ENCODE measurements at regions not wholly inside any gene's neighbourhood (a gene's known extent, or its start where the extent isn't known, plus 50 kb on each side); places are given as distances from the start of the nearest gene placed in this dataset.

DNA sequence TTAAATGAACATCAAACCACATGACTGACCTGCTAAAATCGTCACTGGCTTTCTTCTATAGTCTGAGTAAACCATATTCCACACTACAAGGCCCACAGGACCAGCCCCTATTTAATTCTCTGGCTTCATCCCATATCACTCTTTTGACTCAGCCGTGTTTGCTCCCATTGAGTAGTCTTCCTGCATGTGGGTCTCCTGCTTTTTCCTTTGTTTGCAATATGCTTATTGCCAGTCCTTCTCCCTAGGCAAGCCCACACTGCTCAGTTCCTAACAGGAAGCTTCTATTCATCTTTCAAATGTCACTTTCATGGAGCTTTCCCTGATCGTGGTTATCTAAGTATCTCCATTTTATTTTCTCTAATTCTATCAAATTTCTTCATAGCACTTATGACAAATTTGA is 329.6 kb downstream of the RAPGEF2 start (continued):
- TF ChIP-seq EP300 (IDR thresholded peaks at IDR 0.05; ENCODE audit: borderline replicate concordance in 1 of 2, low read depth in 2 of 2, low read length in 2 of 2): no peak
- TF ChIP-seq, protein P1, sequence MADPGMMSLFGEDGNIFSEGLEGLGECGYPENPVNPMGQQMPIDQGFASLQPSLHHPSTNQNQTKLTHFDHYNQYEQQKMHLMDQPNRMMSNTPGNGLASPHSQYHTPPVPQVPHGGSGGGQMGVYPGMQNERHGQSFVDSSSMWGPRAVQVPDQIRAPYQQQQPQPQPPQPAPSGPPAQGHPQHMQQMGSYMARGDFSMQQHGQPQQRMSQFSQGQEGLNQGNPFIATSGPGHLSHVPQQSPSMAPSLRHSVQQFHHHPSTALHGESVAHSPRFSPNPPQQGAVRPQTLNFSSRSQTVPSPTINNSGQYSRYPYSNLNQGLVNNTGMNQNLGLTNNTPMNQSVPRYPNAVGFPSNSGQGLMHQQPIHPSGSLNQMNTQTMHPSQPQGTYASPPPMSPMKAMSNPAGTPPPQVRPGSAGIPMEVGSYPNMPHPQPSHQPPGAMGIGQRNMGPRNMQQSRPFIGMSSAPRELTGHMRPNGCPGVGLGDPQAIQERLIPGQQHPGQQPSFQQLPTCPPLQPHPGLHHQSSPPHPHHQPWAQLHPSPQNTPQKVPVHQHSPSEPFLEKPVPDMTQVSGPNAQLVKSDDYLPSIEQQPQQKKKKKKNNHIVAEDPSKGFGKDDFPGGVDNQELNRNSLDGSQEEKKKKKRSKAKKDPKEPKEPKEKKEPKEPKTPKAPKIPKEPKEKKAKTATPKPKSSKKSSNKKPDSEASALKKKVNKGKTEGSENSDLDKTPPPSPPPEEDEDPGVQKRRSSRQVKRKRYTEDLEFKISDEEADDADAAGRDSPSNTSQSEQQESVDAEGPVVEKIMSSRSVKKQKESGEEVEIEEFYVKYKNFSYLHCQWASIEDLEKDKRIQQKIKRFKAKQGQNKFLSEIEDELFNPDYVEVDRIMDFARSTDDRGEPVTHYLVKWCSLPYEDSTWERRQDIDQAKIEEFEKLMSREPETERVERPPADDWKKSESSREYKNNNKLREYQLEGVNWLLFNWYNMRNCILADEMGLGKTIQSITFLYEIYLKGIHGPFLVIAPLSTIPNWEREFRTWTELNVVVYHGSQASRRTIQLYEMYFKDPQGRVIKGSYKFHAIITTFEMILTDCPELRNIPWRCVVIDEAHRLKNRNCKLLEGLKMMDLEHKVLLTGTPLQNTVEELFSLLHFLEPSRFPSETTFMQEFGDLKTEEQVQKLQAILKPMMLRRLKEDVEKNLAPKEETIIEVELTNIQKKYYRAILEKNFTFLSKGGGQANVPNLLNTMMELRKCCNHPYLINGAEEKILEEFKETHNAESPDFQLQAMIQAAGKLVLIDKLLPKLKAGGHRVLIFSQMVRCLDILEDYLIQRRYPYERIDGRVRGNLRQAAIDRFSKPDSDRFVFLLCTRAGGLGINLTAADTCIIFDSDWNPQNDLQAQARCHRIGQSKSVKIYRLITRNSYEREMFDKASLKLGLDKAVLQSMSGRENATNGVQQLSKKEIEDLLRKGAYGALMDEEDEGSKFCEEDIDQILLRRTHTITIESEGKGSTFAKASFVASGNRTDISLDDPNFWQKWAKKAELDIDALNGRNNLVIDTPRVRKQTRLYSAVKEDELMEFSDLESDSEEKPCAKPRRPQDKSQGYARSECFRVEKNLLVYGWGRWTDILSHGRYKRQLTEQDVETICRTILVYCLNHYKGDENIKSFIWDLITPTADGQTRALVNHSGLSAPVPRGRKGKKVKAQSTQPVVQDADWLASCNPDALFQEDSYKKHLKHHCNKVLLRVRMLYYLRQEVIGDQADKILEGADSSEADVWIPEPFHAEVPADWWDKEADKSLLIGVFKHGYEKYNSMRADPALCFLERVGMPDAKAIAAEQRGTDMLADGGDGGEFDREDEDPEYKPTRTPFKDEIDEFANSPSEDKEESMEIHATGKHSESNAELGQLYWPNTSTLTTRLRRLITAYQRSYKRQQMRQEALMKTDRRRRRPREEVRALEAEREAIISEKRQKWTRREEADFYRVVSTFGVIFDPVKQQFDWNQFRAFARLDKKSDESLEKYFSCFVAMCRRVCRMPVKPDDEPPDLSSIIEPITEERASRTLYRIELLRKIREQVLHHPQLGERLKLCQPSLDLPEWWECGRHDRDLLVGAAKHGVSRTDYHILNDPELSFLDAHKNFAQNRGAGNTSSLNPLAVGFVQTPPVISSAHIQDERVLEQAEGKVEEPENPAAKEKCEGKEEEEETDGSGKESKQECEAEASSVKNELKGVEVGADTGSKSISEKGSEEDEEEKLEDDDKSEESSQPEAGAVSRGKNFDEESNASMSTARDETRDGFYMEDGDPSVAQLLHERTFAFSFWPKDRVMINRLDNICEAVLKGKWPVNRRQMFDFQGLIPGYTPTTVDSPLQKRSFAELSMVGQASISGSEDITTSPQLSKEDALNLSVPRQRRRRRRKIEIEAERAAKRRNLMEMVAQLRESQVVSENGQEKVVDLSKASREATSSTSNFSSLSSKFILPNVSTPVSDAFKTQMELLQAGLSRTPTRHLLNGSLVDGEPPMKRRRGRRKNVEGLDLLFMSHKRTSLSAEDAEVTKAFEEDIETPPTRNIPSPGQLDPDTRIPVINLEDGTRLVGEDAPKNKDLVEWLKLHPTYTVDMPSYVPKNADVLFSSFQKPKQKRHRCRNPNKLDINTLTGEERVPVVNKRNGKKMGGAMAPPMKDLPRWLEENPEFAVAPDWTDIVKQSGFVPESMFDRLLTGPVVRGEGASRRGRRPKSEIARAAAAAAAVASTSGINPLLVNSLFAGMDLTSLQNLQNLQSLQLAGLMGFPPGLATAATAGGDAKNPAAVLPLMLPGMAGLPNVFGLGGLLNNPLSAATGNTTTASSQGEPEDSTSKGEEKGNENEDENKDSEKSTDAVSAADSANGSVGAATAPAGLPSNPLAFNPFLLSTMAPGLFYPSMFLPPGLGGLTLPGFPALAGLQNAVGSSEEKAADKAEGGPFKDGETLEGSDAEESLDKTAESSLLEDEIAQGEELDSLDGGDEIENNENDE (IDR thresholded peaks at IDR 0.05; ENCODE audit: insufficient replicate concordance, low read length): no peak
- TF ChIP-seq TCF12 (IDR thresholded peaks at IDR 0.05; ENCODE audit: low read depth, low read length): no peak
- no peak for TF ChIP-seq SUZ12 (IDR thresholded peaks at IDR 0.05; ENCODE audit: low read length)
- TF ChIP-seq MAFK (IDR thresholded peaks at IDR 0.05; ENCODE audit: low read depth, low read length): no peak
- no peak for TF ChIP-seq RBBP5 (IDR thresholded peaks at IDR 0.05; ENCODE audit: borderline replicate concordance, low read depth, low read length)

Data from H1 (cell line).